ENCODE measurements at regions not wholly inside any gene's neighbourhood (a gene's known extent, or its start where the extent isn't known, plus 50 kb on each side); places are given as distances from the start of the nearest gene placed in this dataset.

DNA sequence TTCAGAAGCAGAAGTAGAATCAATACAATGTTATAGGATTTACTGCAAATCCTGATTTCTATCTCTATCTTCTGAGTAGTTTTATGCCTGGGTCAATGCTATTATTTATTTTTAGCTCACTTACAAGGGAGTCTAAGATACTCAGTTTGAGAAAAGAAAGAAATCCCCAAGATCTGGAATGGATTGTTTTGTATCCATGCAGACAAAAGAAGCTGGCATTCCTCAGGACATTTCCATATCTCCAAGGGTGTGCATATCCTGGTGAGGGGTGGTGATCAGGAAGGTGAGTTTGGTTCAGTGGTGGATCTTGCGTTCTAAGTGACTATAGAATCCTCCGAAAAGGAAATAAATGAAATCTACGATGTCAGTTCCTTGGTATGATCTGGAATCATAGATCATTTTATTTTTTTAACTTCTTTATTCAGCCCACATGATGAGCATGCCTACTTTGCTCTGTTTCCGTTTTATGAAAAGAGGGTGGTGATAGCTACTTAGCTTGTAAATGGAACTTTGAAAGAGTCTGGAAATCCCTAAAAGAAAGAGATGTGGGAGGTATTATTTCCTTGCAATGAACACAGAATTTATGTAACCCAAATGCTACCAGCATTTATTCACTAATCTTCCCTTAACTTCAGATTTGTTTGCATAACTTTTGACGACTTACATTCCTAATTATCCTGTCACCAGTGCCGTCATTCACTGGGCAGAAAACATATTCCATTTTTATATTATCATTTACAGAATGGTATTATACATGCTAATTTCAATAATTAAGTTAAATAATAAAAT is 81.1 kb upstream of the RAPGEF2 start:
- Histone ChIP-seq H3K4me3 (ENCODE audit: low read depth, low read length) (no peak overlapping the region), H3K4me1 (no peaks in the 10 kb centered on the region), H3K36me3 (ENCODE audit: control insufficient read depth, insufficient read depth, low read length) (no peaks in the 10 kb centered on the region), H3K27me3 (replicated peaks; ENCODE audit: control insufficient read depth, insufficient read depth, low read length) (no peaks in the 10 kb centered on the region), H3K9me3 (no peaks in the 10 kb centered on the region)
- no TSS peak for BruUV-seq (replicated peaks)
- no peaks in the 10 kb centered on the region for H3K4me1 Mint-ChIP-seq (ENCODE audit: low read depth, unreplicated experiment)
- POLR2A ChIA-PET = no interaction called here
- no peaks in the 10 kb centered on the region for H3K27me3 Mint-ChIP-seq (ENCODE audit: insufficient read depth, unreplicated experiment)
- H3K9me3 Mint-ChIP-seq (ENCODE audit: unreplicated experiment) = no peaks in the 10 kb centered on the region
- no peak for DNase-seq
- no peak overlapping the region for H3K27ac Mint-ChIP-seq (ENCODE audit: unreplicated experiment)
- intact Hi-C loops (cut with micrococcal nuclease; ENCODE audit: unreplicated experiment) = no loop called here
- H3K4me3 Mint-ChIP-seq (ENCODE audit: unreplicated experiment) = no peak overlapping the region
- CTCF ChIA-PET = interaction anchor here (0.6 kb wide), 1 partner anchor 504 kb away, joined by 3 read pairs; no protein-coding TSS in a partner anchor
- no peaks in the 10 kb centered on the region for H3K36me3 Mint-ChIP-seq (ENCODE audit: insufficient read depth, unreplicated experiment)
- TF ChIP-seq, protein P1, sequence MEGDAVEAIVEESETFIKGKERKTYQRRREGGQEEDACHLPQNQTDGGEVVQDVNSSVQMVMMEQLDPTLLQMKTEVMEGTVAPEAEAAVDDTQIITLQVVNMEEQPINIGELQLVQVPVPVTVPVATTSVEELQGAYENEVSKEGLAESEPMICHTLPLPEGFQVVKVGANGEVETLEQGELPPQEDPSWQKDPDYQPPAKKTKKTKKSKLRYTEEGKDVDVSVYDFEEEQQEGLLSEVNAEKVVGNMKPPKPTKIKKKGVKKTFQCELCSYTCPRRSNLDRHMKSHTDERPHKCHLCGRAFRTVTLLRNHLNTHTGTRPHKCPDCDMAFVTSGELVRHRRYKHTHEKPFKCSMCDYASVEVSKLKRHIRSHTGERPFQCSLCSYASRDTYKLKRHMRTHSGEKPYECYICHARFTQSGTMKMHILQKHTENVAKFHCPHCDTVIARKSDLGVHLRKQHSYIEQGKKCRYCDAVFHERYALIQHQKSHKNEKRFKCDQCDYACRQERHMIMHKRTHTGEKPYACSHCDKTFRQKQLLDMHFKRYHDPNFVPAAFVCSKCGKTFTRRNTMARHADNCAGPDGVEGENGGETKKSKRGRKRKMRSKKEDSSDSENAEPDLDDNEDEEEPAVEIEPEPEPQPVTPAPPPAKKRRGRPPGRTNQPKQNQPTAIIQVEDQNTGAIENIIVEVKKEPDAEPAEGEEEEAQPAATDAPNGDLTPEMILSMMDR (IDR thresholded peaks at IDR 0.05; ENCODE audit: insufficient read depth in 1 of 2, low read depth in 1 of 2, low read length in 1 of 2, severe bottlenecking in 1 of 2, unreplicated experiment in 1 of 2) = no peak

DNA sequence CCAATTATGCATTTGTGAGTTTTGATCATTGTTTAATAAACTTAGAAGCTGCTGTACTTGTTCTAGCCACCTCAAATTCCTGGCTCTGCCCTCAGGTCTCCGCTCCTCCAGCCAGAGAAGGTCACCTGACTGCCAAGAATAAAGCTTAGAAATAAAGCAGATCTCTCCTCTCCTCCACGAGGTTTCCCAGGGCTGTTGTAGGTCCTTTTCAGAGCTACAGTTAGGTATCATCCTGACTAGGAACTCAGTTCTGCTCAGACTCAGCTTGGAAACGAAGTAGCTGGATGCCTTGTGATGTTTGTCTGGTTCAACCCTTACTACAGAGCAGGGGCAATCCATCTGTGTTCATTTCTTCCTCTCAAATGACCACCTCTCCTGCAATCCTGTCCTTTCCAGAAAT is 79.1 kb upstream of the RAPGEF2 start:
- H3K4me1 ChIP-seq = no peaks in the 10 kb centered on the region
- no peak overlapping the region for H3K4me3 ChIP-seq (ENCODE audit: low read depth, low read length)
- TF ChIP-seq, protein P1 (IDR thresholded peaks at IDR 0.05; ENCODE audit: insufficient read depth in 1 of 2, low read depth in 1 of 2, low read length in 1 of 2, severe bottlenecking in 1 of 2, unreplicated experiment in 1 of 2) = no peak
- no peaks in the 10 kb centered on the region for H3K27me3 ChIP-seq (replicated peaks; ENCODE audit: control insufficient read depth, insufficient read depth, low read length)
- no TSS peak for BruUV-seq (replicated peaks)
- DNase-seq = no peak
- no peak overlapping the region for H3K4me3 Mint-ChIP-seq (ENCODE audit: unreplicated experiment)
- POLR2A ChIA-PET = no interaction called here
- no peaks in the 10 kb centered on the region for H3K4me1 Mint-ChIP-seq (ENCODE audit: low read depth, unreplicated experiment)
- H3K27me3 Mint-ChIP-seq (ENCODE audit: insufficient read depth, unreplicated experiment) = no peaks in the 10 kb centered on the region
- intact Hi-C loops (cut with micrococcal nuclease; ENCODE audit: unreplicated experiment) = no loop called here
- no peaks in the 10 kb centered on the region for H3K9me3 Mint-ChIP-seq (ENCODE audit: unreplicated experiment)
- H3K9me3 ChIP-seq = no peaks in the 10 kb centered on the region
- no peaks in the 10 kb centered on the region for H3K36me3 ChIP-seq (ENCODE audit: control insufficient read depth, insufficient read depth, low read length)
- H3K36me3 Mint-ChIP-seq (ENCODE audit: insufficient read depth, unreplicated experiment) = no peaks in the 10 kb centered on the region
- no peak overlapping the region for H3K27ac Mint-ChIP-seq (ENCODE audit: unreplicated experiment)
- CTCF ChIA-PET = no interaction called here

DNA sequence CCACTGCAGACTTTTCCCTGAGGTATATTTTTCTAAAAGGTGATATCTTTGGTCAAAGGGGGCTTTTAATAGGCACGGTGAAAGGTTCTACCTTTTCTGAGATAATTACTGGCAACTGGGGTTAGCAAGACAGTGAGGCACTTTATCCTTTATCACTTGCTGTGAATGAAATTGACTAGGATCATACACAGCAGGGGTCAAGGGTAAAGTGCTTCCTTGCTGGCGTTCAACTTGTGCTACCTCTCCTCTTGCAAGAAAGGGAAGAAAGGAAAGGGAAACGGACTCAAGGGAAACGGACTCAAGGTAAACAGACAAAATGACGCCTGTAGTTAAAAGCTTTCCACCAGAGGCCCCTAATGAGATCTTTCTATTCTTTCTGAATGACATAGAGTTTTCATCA is 78.6 kb upstream of the RAPGEF2 start:
- TF ChIP-seq, protein P1 (IDR thresholded peaks at IDR 0.05; ENCODE audit: insufficient read depth in 1 of 2, low read depth in 1 of 2, low read length in 1 of 2, severe bottlenecking in 1 of 2, unreplicated experiment in 1 of 2) = no peak
- Mint-ChIP-seq H3K9me3 (ENCODE audit: unreplicated experiment) (no peaks in the 10 kb centered on the region), H3K36me3 (ENCODE audit: insufficient read depth, unreplicated experiment) (no peaks in the 10 kb centered on the region), H3K4me1 (ENCODE audit: low read depth, unreplicated experiment) (no peaks in the 10 kb centered on the region), H3K27ac (ENCODE audit: unreplicated experiment) (no peak overlapping the region), H3K4me3 (ENCODE audit: unreplicated experiment) (no peak overlapping the region), H3K27me3 (ENCODE audit: insufficient read depth, unreplicated experiment) (no peaks in the 10 kb centered on the region)
- intact Hi-C loops (cut with micrococcal nuclease; ENCODE audit: unreplicated experiment) = no loop called here
- no peaks in the 10 kb centered on the region for H3K9me3 ChIP-seq
- ChIA-PET POLR2A (no interaction called here), CTCF (no interaction called here)
- no peak overlapping the region for H3K4me3 ChIP-seq (ENCODE audit: low read depth, low read length)
- no peaks in the 10 kb centered on the region for H3K4me1 ChIP-seq
- no peak for DNase-seq
- no TSS peak for BruUV-seq (replicated peaks)
- no peaks in the 10 kb centered on the region for H3K27me3 ChIP-seq (replicated peaks; ENCODE audit: control insufficient read depth, insufficient read depth, low read length)
- no peaks in the 10 kb centered on the region for H3K36me3 ChIP-seq (ENCODE audit: control insufficient read depth, insufficient read depth, low read length)

Measured in Caco-2 (cell line).